GM12892 (cell line): ENCODE measurements at regions not wholly inside any gene's neighbourhood (a gene's known extent, or its start where the extent isn't known, plus 50 kb on each side); places are given as distances from the start of the nearest gene placed in this dataset.
"Not testable (repeated sequence)": the region's sequence is repeated elsewhere in the genome, so short reads cannot be mapped to it uniquely, and the experiment has no call there.

Experiments used
- POLR2A ChIP-seq: IDR thresholded peaks from 2 replicates; pipeline ENCODE4 v1.6.1; 2011; ENCODE audit warnings: low read depth, low read length, control low read depth
- POLR2AphosphoS5 ChIP-seq: IDR thresholded peaks from 2 replicates; pipeline ENCODE4 v1.6.1; 2011; ENCODE audit warnings: low read depth, low read length, control low read depth
- TAF1 ChIP-seq: IDR thresholded peaks from 2 replicates; pipeline ENCODE4 v1.6.1; 2011; ENCODE audit warnings: low read depth, mild to moderate bottlenecking, control low read depth, low read length, borderline replicate concordance

GRCh38 chr21:5035147-5035546 lies 5486.2 kb upstream of the TPTE start:
- not testable (repeated sequence) for TF ChIP-seq POLR2A, POLR2AphosphoS5, TAF1
